ENCODE measurements at regions not wholly inside any gene's neighbourhood (a gene's known extent, or its start where the extent isn't known, plus 50 kb on each side); places are given as distances from the start of the nearest gene placed in this dataset.
A peak's percentile ranks its signal among the peaks of the same experiment; 100 is the strongest.

GRCh38 chr18:67265464-67266245 is 250.9 kb downstream of the DSEL start:
- no peaks in the 10 kb centered on the region for H3K27me3 ChIP-seq (ENCODE audit: control insufficient read depth, insufficient read depth, low read length)
- no peak overlapping the region for H3K27ac ChIP-seq (ENCODE audit: low read depth, low read length)
- no peak overlapping the region for H3K4me3 ChIP-seq (ENCODE audit: low read depth, low read length)
- no peaks in the 10 kb centered on the region for H3K4me1 ChIP-seq (ENCODE audit: control insufficient read depth, insufficient read depth, low read length)
- WGBS (ENCODE audit: insufficient coverage) = 73% methylated on average over 1 of the region's 5 CpGs
- H3K9me3 ChIP-seq (ENCODE audit: control insufficient read depth, insufficient read depth, low read length) = no peaks in the 10 kb centered on the region
- no peak for DNase-seq (ENCODE audit: low read depth in 4 of 6, low spot score in 6 of 6)
- no peaks in the 10 kb centered on the region for H3K36me3 ChIP-seq (ENCODE audit: control insufficient read depth, insufficient read depth, low read length)

- Histone ChIP-seq H3K27ac (ENCODE audit: low read depth, low read length) (no peak overlapping the region), H3K9me3 (ENCODE audit: control insufficient read depth, insufficient read depth, low read length) (no peaks in the 10 kb centered on the region), H3K4me3 (ENCODE audit: low read depth, low read length) (no peak overlapping the region), H3K36me3 (ENCODE audit: control insufficient read depth, insufficient read depth, low read length) (no peaks in the 10 kb centered on the region), H3K27me3 (ENCODE audit: control insufficient read depth, insufficient read depth, low read length) (no peaks in the 10 kb centered on the region), H3K4me1 (ENCODE audit: control insufficient read depth, insufficient read depth, low read length) (no peaks in the 10 kb centered on the region)
- DNase-seq (ENCODE audit: low read depth in 4 of 6, low spot score in 6 of 6) = peak in 1 of 6 donors; percentile 46
- 83% methylated on average over 1 of the region's 3 CpGs for WGBS (ENCODE audit: insufficient coverage)
Observed at GRCh38 chr18:67261931-67262552, 254.5 kb downstream of the DSEL start.

GRCh38 chr18:67260841-67261240 is 255.7 kb downstream of the DSEL start:
- no peak for DNase-seq (ENCODE audit: low read depth in 4 of 6, low spot score in 6 of 6)

GRCh38 chr18:67250776-67251424 is 265.6 kb downstream of the DSEL start:
- H3K9me3 ChIP-seq (ENCODE audit: control insufficient read depth, insufficient read depth, low read length) = no peaks in the 10 kb centered on the region
- WGBS (ENCODE audit: insufficient coverage) = 95% methylated on average over 2 of the region's 9 CpGs
- H3K36me3 ChIP-seq (ENCODE audit: control insufficient read depth, insufficient read depth, low read length) = no peaks in the 10 kb centered on the region

More at GRCh38 chr18:67260841-67261240, 255.7 kb downstream of the DSEL start:
- H3K27ac ChIP-seq (ENCODE audit: low read depth, low read length) = no peak overlapping the region
- H3K36me3 ChIP-seq (ENCODE audit: control insufficient read depth, insufficient read depth, low read length) = no peaks in the 10 kb centered on the region
- no peaks in the 10 kb centered on the region for H3K4me1 ChIP-seq (ENCODE audit: control insufficient read depth, insufficient read depth, low read length)
- 90% methylated on average over 3 of the region's 5 CpGs for WGBS (ENCODE audit: insufficient coverage)
- no peaks in the 10 kb centered on the region for H3K9me3 ChIP-seq (ENCODE audit: control insufficient read depth, insufficient read depth, low read length)
- no peaks in the 10 kb centered on the region for H3K27me3 ChIP-seq (ENCODE audit: control insufficient read depth, insufficient read depth, low read length)
- H3K4me3 ChIP-seq (ENCODE audit: low read depth, low read length) = no peak overlapping the region

GRCh38 chr18:67243799-67244587 is 272.5 kb downstream of the DSEL start:
- Histone ChIP-seq H3K4me3 (ENCODE audit: low read depth, low read length) (no peak overlapping the region), H3K36me3 (ENCODE audit: control insufficient read depth, insufficient read depth, low read length) (no peaks in the 10 kb centered on the region), H3K9me3 (ENCODE audit: control insufficient read depth, insufficient read depth, low read length) (no peaks in the 10 kb centered on the region), H3K27me3 (ENCODE audit: control insufficient read depth, insufficient read depth, low read length) (no peaks in the 10 kb centered on the region), H3K27ac (ENCODE audit: low read depth, low read length) (no peak overlapping the region), H3K4me1 (ENCODE audit: control insufficient read depth, insufficient read depth, low read length) (no peaks in the 10 kb centered on the region)
- 56% methylated on average over 2 of the region's 3 CpGs for WGBS (ENCODE audit: insufficient coverage)
- DNase-seq (ENCODE audit: low read depth in 4 of 6, low spot score in 6 of 6) = peak in 2 of 6 donors; percentile 16 to 53

More at GRCh38 chr18:67250776-67251424, 265.6 kb downstream of the DSEL start:
- Histone ChIP-seq H3K4me3 (ENCODE audit: low read depth, low read length) (no peak overlapping the region), H3K4me1 (ENCODE audit: control insufficient read depth, insufficient read depth, low read length) (no peaks in the 10 kb centered on the region), H3K27ac (ENCODE audit: low read depth, low read length) (no peak overlapping the region), H3K27me3 (ENCODE audit: control insufficient read depth, insufficient read depth, low read length) (no peaks in the 10 kb centered on the region)
- DNase-seq (ENCODE audit: low read depth in 4 of 6, low spot score in 6 of 6) = peak in 1 of 6 donors; percentile 23

GRCh38 chr18:67242001-67242400 is 274.5 kb downstream of the DSEL start:
- no peak for DNase-seq (ENCODE audit: low read depth in 4 of 6, low spot score in 6 of 6)
- no CpG with 5 or more reads among the region's 3 CpGs for WGBS (ENCODE audit: insufficient coverage)
- no peaks in the 10 kb centered on the region for H3K36me3 ChIP-seq (ENCODE audit: control insufficient read depth, insufficient read depth, low read length)

GRCh38 chr18:67241299-67241698 is 275.2 kb downstream of the DSEL start:
- DNase-seq (ENCODE audit: low read depth in 4 of 6, low spot score in 6 of 6) = no peak
- Histone ChIP-seq H3K4me1 (ENCODE audit: control insufficient read depth, insufficient read depth, low read length) (no peaks in the 10 kb centered on the region), H3K27ac (ENCODE audit: low read depth, low read length) (no peak overlapping the region), H3K36me3 (ENCODE audit: control insufficient read depth, insufficient read depth, low read length) (no peaks in the 10 kb centered on the region), H3K4me3 (ENCODE audit: low read depth, low read length) (no peak overlapping the region), H3K9me3 (ENCODE audit: control insufficient read depth, insufficient read depth, low read length) (no peaks in the 10 kb centered on the region), H3K27me3 (ENCODE audit: control insufficient read depth, insufficient read depth, low read length) (no peaks in the 10 kb centered on the region)
- no CpG with 5 or more reads among the region's 1 CpG for WGBS (ENCODE audit: insufficient coverage)

More at GRCh38 chr18:67242001-67242400, 274.5 kb downstream of the DSEL start:
- Histone ChIP-seq H3K27me3 (ENCODE audit: control insufficient read depth, insufficient read depth, low read length) (no peaks in the 10 kb centered on the region), H3K4me1 (ENCODE audit: control insufficient read depth, insufficient read depth, low read length) (no peaks in the 10 kb centered on the region), H3K4me3 (ENCODE audit: low read depth, low read length) (no peak overlapping the region), H3K9me3 (ENCODE audit: control insufficient read depth, insufficient read depth, low read length) (no peaks in the 10 kb centered on the region), H3K27ac (ENCODE audit: low read depth, low read length) (no peak overlapping the region)

GRCh38 chr18:67239826-67240225 is 276.7 kb downstream of the DSEL start:
- DNase-seq (ENCODE audit: low read depth in 4 of 6, low spot score in 6 of 6) = no peak
- 100% methylated on average over 2 of the region's 7 CpGs for WGBS (ENCODE audit: insufficient coverage)
- H3K36me3 ChIP-seq (ENCODE audit: control insufficient read depth, insufficient read depth, low read length) = no peaks in the 10 kb centered on the region
- H3K27ac ChIP-seq (ENCODE audit: low read depth, low read length) = no peak overlapping the region
- H3K9me3 ChIP-seq (ENCODE audit: control insufficient read depth, insufficient read depth, low read length) = no peaks in the 10 kb centered on the region
- H3K27me3 ChIP-seq (ENCODE audit: control insufficient read depth, insufficient read depth, low read length) = no peaks in the 10 kb centered on the region
- no peaks in the 10 kb centered on the region for H3K4me1 ChIP-seq (ENCODE audit: control insufficient read depth, insufficient read depth, low read length)
- H3K4me3 ChIP-seq (ENCODE audit: low read depth, low read length) = no peak overlapping the region

- DNase-seq (ENCODE audit: low read depth in 4 of 6, low spot score in 6 of 6) = no peak
- Histone ChIP-seq H3K4me1 (ENCODE audit: control insufficient read depth, insufficient read depth, low read length) (no peaks in the 10 kb centered on the region), H3K27me3 (ENCODE audit: control insufficient read depth, insufficient read depth, low read length) (no peaks in the 10 kb centered on the region), H3K9me3 (ENCODE audit: control insufficient read depth, insufficient read depth, low read length) (no peaks in the 10 kb centered on the region), H3K27ac (ENCODE audit: low read depth, low read length) (no peak overlapping the region), H3K4me3 (ENCODE audit: low read depth, low read length) (no peak overlapping the region), H3K36me3 (ENCODE audit: control insufficient read depth, insufficient read depth, low read length) (no peaks in the 10 kb centered on the region)
- WGBS (ENCODE audit: insufficient coverage) = no CpG with 5 or more reads among the region's 1 CpG
Observed at GRCh38 chr18:67232991-67233390, 283.5 kb downstream of the DSEL start.

Data from spinal cord (tissue), 9 donors.